ENCODE measurements at regions not wholly inside any gene's neighbourhood (a gene's known extent, or its start where the extent isn't known, plus 50 kb on each side); places are given as distances from the start of the nearest gene placed in this dataset.

- TF ChIP-seq, protein P1, sequence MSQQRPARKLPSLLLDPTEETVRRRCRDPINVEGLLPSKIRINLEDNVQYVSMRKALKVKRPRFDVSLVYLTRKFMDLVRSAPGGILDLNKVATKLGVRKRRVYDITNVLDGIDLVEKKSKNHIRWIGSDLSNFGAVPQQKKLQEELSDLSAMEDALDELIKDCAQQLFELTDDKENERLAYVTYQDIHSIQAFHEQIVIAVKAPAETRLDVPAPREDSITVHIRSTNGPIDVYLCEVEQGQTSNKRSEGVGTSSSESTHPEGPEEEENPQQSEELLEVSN (IDR thresholded peaks at IDR 0.05): no peak
These were observed 441.4 kb downstream of the IGSF11 start (continued) for GRCh38 chr3:118593277-118593670.

DNA sequence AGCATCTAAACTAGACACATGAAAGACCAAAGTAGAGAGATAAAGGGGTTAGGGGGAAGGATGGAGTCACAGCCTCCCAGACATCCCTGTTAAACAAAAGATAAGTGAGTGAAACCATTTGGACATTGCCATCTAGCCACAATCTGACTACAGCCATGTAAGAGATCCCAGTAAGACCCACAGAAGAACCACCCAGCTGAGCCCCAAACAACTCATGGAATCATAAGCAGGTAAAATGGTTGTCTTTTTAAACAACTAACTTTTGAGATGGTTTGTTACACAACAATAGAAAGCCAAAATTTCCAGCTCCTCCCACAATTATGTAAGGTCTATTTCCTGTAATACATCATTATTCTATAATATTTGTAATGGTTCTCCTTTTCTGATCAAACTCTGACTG lies 437.5 kb downstream of the IGSF11 start:
- Histone ChIP-seq H3K4ac (replicated peaks; ENCODE audit: insufficient read length, low read depth, low read length) (no peak overlapping the region), H2AFZ (ENCODE audit: low read length) (no peak overlapping the region), H2BK15ac (ENCODE audit: low read length) (no peak overlapping the region), H3K18ac (ENCODE audit: extremely low read depth, low read length) (no peak overlapping the region), H3K27ac (ENCODE audit: low read depth, low read length) (no peak overlapping the region), H2BK5ac (ENCODE audit: low read depth, low read length) (no peak overlapping the region), H3K9ac (replicated peaks in 1 of 4; ENCODE audit: extremely low read depth in 1 of 4, low read depth in 3 of 4, low read length in 3 of 4) (no peak overlapping the region), H4K20me1 (replicated peaks in 1 of 2; ENCODE audit: control insufficient read depth in 1 of 2, insufficient read depth in 2 of 2, low read length in 2 of 2) (no peaks in the 10 kb centered on the region), H2BK12ac (ENCODE audit: low read depth, low read length) (no peak overlapping the region), H2BK20ac (ENCODE audit: low read length) (no peak overlapping the region), H4K5ac (ENCODE audit: insufficient read length, low read depth, low read length) (no peak overlapping the region), H3K27me3 (replicated peaks in 1 of 4; ENCODE audit: control insufficient read depth in 3 of 4, extremely low read depth in 1 of 4, insufficient read depth in 3 of 4, low read length in 3 of 4) (no peaks in the 10 kb centered on the region), H4K8ac (ENCODE audit: extremely low read depth, insufficient read depth, low read length) (no peak overlapping the region), H3K4me2 (ENCODE audit: insufficient read depth in 1 of 2, low read depth in 2 of 2, low read length in 2 of 2) (no peak overlapping the region), H3K4me3 (ENCODE audit: extremely low read depth in 1 of 4, insufficient read depth in 2 of 4, low read depth in 3 of 4, low read length in 4 of 4) (no peak overlapping the region), H3K79me1 (ENCODE audit: low read depth, low read length) (no peaks in the 10 kb centered on the region), H2AK5ac (ENCODE audit: low read depth, low read length) (no peak overlapping the region), H3K23ac (ENCODE audit: insufficient read length) (no peak overlapping the region), H3K79me2 (ENCODE audit: control insufficient read depth in 1 of 2, insufficient read depth in 2 of 2, low read length in 2 of 2) (no peaks in the 10 kb centered on the region), H3K14ac (ENCODE audit: insufficient read length) (no peak overlapping the region), H3K36me3 (ENCODE audit: control insufficient read depth in 2 of 4, insufficient read depth in 4 of 4, low read length in 3 of 4) (no peaks in the 10 kb centered on the region), H4K91ac (replicated peaks; ENCODE audit: insufficient read length, low read length) (no peak overlapping the region), H3K9me3 (ENCODE audit: insufficient read depth in 2 of 2, low read depth in 1 of 2, low read length in 1 of 2) (peaks cover 11 to 14% of the 10 kb centered on the region in 2 experiments), H2BK120ac (replicated peaks; ENCODE audit: low read depth, low read length) (no peak overlapping the region), H3K56ac (replicated peaks; ENCODE audit: insufficient read length, low read depth, low read length) (no peak overlapping the region), H3K23me2 (ENCODE audit: low read depth, low read length) (no peaks in the 10 kb centered on the region), H3K4me1 (replicated peaks in 1 of 4; ENCODE audit: control insufficient read depth in 3 of 4, insufficient read depth in 4 of 4, low read length in 3 of 4) (no peaks in the 10 kb centered on the region)
- ChIA-PET POLR2A (ENCODE audit: partially characterized antibody) (no interaction called here), CTCF (ENCODE audit: partially characterized antibody) (no interaction called here)
- DNase-seq (ENCODE audit: low read depth in 1 of 2, low spot score in 2 of 2) (no peak), FAIRE-seq (no peak)
- TF ChIP-seq JUN (IDR thresholded peaks at IDR 0.05; ENCODE audit: low read depth, low read length): no peak
- TF ChIP-seq ZNF274 (IDR thresholded peaks at IDR 0.05; ENCODE audit: borderline replicate concordance, extremely low read depth, low read length): no peak
- TF ChIP-seq BRCA1 (IDR thresholded peaks at IDR 0.05; ENCODE audit: low read depth, low read length): no peak
- no peak for TF ChIP-seq CTBP2 (IDR thresholded peaks at IDR 0.05; ENCODE audit: borderline replicate concordance, insufficient read depth, insufficient read length, low read length)
- TF ChIP-seq, protein P2, sequence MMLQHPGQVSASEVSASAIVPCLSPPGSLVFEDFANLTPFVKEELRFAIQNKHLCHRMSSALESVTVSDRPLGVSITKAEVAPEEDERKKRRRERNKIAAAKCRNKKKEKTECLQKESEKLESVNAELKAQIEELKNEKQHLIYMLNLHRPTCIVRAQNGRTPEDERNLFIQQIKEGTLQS (IDR thresholded peaks at IDR 0.05; ENCODE audit: insufficient read depth, low read depth, low read length): no peak
- no peak for TF ChIP-seq YY1 (IDR thresholded peaks at IDR 0.05; ENCODE audit: low read depth, low read length)
- TF ChIP-seq HDAC6 (IDR thresholded peaks at IDR 0.05; ENCODE audit: low read depth, low read length): no peak
- TF ChIP-seq JUND (IDR thresholded peaks at IDR 0.05; ENCODE audit: low read length): no peak
- TF ChIP-seq KDM4A (IDR thresholded peaks at IDR 0.05; ENCODE audit: low read depth, low read length, severe bottlenecking): no peak
- TF ChIP-seq, protein P3, sequence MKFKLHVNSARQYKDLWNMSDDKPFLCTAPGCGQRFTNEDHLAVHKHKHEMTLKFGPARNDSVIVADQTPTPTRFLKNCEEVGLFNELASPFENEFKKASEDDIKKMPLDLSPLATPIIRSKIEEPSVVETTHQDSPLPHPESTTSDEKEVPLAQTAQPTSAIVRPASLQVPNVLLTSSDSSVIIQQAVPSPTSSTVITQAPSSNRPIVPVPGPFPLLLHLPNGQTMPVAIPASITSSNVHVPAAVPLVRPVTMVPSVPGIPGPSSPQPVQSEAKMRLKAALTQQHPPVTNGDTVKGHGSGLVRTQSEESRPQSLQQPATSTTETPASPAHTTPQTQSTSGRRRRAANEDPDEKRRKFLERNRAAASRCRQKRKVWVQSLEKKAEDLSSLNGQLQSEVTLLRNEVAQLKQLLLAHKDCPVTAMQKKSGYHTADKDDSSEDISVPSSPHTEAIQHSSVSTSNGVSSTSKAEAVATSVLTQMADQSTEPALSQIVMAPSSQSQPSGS (IDR thresholded peaks at IDR 0.05; ENCODE audit: low read length): no peak
